CD14-positive monocyte (primary cell): ENCODE measurements at regions not wholly inside any gene's neighbourhood (a gene's known extent, or its start where the extent isn't known, plus 50 kb on each side); places are given as distances from the start of the nearest gene placed in this dataset.

Experiments used
- DNase-seq, 3 donors: peaks; one replicate each; pipeline ENCODE4 v3.0.0-alpha.2; 2011 to 2022
- H2AFZ ChIP-seq: 2 replicates; pipeline ENCODE4 v1.6.0; 2012; ENCODE audit warnings: mild to moderate bottlenecking, low read depth, low read length, inconsistent platforms; ENCODE audit not compliant: insufficient read depth, poor library complexity, severe bottlenecking
- H3K27ac ChIP-seq, 2 donors: 1 replicate in 1 of 2; 2 replicates in 1 of 2; pipeline ENCODE4 v1.5.1; 2012 to 2013; ENCODE audit warnings: low read length in 2 of 2, control low read depth in 1 of 2, inconsistent platforms in 1 of 2, low read depth in 1 of 2, mild to moderate bottlenecking in 1 of 2
- H3K27me3 ChIP-seq, 2 donors: one replicate each; pipeline versions ENCODE4 v1.6.0 to v1.6.1; 2011 to 2013; ENCODE audit warnings: low read length in 2 of 2; ENCODE audit not compliant: control insufficient read depth in 2 of 2, insufficient read depth in 2 of 2
- H3K36me3 ChIP-seq, 2 donors: replicated peaks in 1 of 2; 1 replicate in 1 of 2; 2 replicates in 1 of 2; pipeline versions ENCODE4 v1.5.1 to v1.6.1; 2012 to 2013; ENCODE audit warnings: low read length in 2 of 2, control low read depth in 1 of 2, inconsistent platforms in 1 of 2, mild to moderate bottlenecking in 1 of 2; ENCODE audit not compliant: insufficient read depth in 2 of 2, control insufficient read depth in 1 of 2
- H3K4me1 ChIP-seq, 2 donors: 1 replicate in 1 of 2; 2 replicates in 1 of 2; pipeline versions ENCODE4 v1.5.1 to v1.6.1; 2012 to 2013; ENCODE audit warnings: low read length in 2 of 2, control low read depth in 1 of 2, inconsistent platforms in 1 of 2, mild to moderate bottlenecking in 1 of 2, moderate library complexity in 1 of 2; ENCODE audit not compliant: insufficient read depth in 2 of 2, control insufficient read depth in 1 of 2
- H3K4me2 ChIP-seq: replicated peaks from 2 replicates; pipeline ENCODE3; 2012; ENCODE audit warnings: low read length, moderate library complexity, mild to moderate bottlenecking; ENCODE audit not compliant: poor library complexity, severe bottlenecking; ENCODE audit errors: extremely low read depth
- H3K4me3 ChIP-seq, 3 experiments: fragments of 200-600 bp in 1 of 3; sonication (generic) in 1 of 3; replicated peaks in 1 of 3; 1 replicate in 2 of 3; 2 replicates in 1 of 3; pipeline ENCODE4 v1.5.1; 2011 to 2013; ENCODE audit warnings: low read length in 3 of 3, mild to moderate bottlenecking in 3 of 3, control low read depth in 2 of 3, low read depth in 2 of 3, inconsistent platforms in 1 of 3, moderate library complexity in 1 of 3
- H3K79me2 ChIP-seq: 2 replicates; pipeline ENCODE4 v1.6.0; 2012; ENCODE audit warnings: mild to moderate bottlenecking, control low read depth, inconsistent platforms, low read length, moderate library complexity; ENCODE audit not compliant: insufficient read depth
- H3K9ac ChIP-seq: 2 replicates; pipeline ENCODE4 v1.6.0; 2017; ENCODE audit warnings: low read length, mild to moderate bottlenecking; ENCODE audit not compliant: insufficient read depth, poor library complexity, severe bottlenecking
- H3K9me3 ChIP-seq, 2 donors: replicated peaks in 1 of 2; 1 replicate in 1 of 2; 2 replicates in 1 of 2; pipeline versions ENCODE4 v1.5.1 to v1.6.1; 2012 to 2013; ENCODE audit warnings: low read length in 2 of 2, control low read depth in 1 of 2; ENCODE audit not compliant: control insufficient read depth in 1 of 2, insufficient read depth in 1 of 2
- H4K20me1 ChIP-seq: 2 replicates; pipeline ENCODE4 v1.6.0; 2012; ENCODE audit warnings: mild to moderate bottlenecking, low read length, control low read depth, moderate library complexity; ENCODE audit not compliant: insufficient read depth
- H3K27ac Mint-ChIP-seq, 7 donors: one replicate each; pipeline ENCODE4 v1.8.0; 2020; ENCODE audit warnings: mild to moderate bottlenecking in 7 of 7, mixed read lengths in 7 of 7, moderate library complexity in 6 of 7, inconsistent platforms in 2 of 7
- H3K27me3 Mint-ChIP-seq, 3 donors: one replicate each; pipeline ENCODE4 v1.8.0; 2021 to 2022; ENCODE audit warnings: low read depth in 3 of 3, mild to moderate bottlenecking in 3 of 3, mixed read lengths in 3 of 3, moderate library complexity in 3 of 3, inconsistent platforms in 1 of 3
- H3K36me3 Mint-ChIP-seq, 2 donors: one replicate each; pipeline ENCODE4 v1.8.0; 2020; ENCODE audit warnings: mixed read lengths in 2 of 2, inconsistent platforms in 1 of 2, mild to moderate bottlenecking in 1 of 2
- H3K4me1 Mint-ChIP-seq: one replicate; pipeline ENCODE4 v1.8.0; 2020; ENCODE audit warnings: mild to moderate bottlenecking, mixed read lengths
- H3K4me3 Mint-ChIP-seq, 2 donors: one replicate each; pipeline ENCODE4 v1.8.0; 2020; ENCODE audit warnings: mild to moderate bottlenecking in 2 of 2, mixed read lengths in 2 of 2, moderate library complexity in 1 of 2
- H3K9me3 Mint-ChIP-seq, 7 donors: one replicate each; pipeline ENCODE4 v1.8.0; 2020 to 2022; ENCODE audit warnings: mixed read lengths in 7 of 7, mild to moderate bottlenecking in 6 of 7, moderate library complexity in 6 of 7, inconsistent platforms in 2 of 7
- WGBS: methylation state at CpG from one replicate; pipeline ENCODE4 v1.1.5; 2013; ENCODE audit warnings: missing lambda C conversion rate; ENCODE audit not compliant: insufficient coverage; 5-methylcytosine and 5-hydroxymethylcytosine counted together
- intact Hi-C, 2 donors: fragments of 100-400 bp; cut with micrococcal nuclease; formaldehyde crosslinking; loops; one replicate each; pipeline versions ENCODE4 v1.15.0 to v1.15.1; 2023
- TF ChIP-seq, protein P1 (sequence below): fragments of 200-600 bp; IDR thresholded peaks from one replicate; pipeline ENCODE4 v1.8.0; 2022; ENCODE audit warnings: antibody characterized with exemption, mild to moderate bottlenecking

DNA sequence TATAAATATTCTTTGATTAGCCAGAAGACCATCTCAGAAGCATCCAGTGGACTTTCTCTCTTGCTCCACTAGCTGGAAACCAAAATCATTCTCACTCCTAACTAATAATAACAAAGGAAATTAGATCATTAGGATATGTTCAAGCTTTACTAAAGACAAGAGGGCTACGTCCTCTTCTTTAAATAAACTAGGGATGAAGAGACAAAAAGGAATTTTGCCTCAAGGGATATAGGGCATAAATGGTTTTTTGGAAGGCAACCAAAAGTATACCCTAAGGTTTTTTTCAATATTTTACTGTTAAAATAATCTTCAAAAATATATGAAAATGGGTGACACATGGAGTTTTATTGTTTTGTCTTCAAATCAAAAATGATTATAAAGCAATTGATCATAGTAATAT is 745.8 kb downstream of the MRPL39 start:
- H4K20me1 ChIP-seq, result no peaks in the 10 kb centered on the region
- H2AFZ ChIP-seq, result no peak overlapping the region
- H3K9me3 ChIP-seq, result peaks cover 0 to 2% of the 10 kb centered on the region in 2 donors
- Mint-ChIP-seq H3K4me3 (no peak overlapping the region), H3K36me3 (no peaks in the 10 kb centered on the region), H3K27ac (no peak overlapping the region), H3K27me3 (no peaks in the 10 kb centered on the region), H3K4me1 (no peaks in the 10 kb centered on the region), H3K9me3 (peaks cover 0 to 5% (median 0%) of the 10 kb centered on the region in 7 donors)
- intact Hi-C loops, result no loop called here
- no peaks in the 10 kb centered on the region for H3K4me1 ChIP-seq
- WGBS, result no CpG with 5 or more reads among the region's 1 CpG
- no peak overlapping the region for H3K9ac ChIP-seq
- no peak overlapping the region for H3K4me2 ChIP-seq
- no peaks in the 10 kb centered on the region for H3K27me3 ChIP-seq
- H3K36me3 ChIP-seq, result no peaks in the 10 kb centered on the region
- H3K27ac ChIP-seq, result no peak overlapping the region
- TF ChIP-seq, protein P1, sequence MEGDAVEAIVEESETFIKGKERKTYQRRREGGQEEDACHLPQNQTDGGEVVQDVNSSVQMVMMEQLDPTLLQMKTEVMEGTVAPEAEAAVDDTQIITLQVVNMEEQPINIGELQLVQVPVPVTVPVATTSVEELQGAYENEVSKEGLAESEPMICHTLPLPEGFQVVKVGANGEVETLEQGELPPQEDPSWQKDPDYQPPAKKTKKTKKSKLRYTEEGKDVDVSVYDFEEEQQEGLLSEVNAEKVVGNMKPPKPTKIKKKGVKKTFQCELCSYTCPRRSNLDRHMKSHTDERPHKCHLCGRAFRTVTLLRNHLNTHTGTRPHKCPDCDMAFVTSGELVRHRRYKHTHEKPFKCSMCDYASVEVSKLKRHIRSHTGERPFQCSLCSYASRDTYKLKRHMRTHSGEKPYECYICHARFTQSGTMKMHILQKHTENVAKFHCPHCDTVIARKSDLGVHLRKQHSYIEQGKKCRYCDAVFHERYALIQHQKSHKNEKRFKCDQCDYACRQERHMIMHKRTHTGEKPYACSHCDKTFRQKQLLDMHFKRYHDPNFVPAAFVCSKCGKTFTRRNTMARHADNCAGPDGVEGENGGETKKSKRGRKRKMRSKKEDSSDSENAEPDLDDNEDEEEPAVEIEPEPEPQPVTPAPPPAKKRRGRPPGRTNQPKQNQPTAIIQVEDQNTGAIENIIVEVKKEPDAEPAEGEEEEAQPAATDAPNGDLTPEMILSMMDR, result no peak
- no peak for DNase-seq
- no peaks in the 10 kb centered on the region for H3K79me2 ChIP-seq
- no peak overlapping the region for H3K4me3 ChIP-seq

DNA sequence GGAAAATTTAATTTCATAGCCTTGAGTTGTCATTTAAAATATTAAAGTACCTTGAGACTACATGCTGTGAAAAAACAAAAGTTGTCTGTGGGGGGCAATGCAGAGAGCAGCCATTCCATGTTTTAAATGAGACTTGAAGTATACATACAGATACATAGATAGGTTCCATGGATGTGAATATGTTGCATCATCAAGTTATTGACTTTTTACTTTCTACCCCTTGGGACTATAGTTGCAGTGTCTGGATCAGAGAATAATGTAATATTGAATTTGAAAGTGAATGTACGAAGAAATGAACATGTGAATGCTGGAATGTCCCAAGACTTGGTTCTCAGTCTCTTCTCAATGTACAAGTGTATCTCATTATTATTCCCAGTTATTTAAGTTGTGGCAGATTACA is 751.0 kb downstream of the MRPL39 start:
- Histone ChIP-seq H2AFZ (no peak overlapping the region), H4K20me1 (no peaks in the 10 kb centered on the region), H3K27ac (no peak overlapping the region), H3K9ac (no peak overlapping the region), H3K27me3 (no peaks in the 10 kb centered on the region), H3K79me2 (no peaks in the 10 kb centered on the region), H3K9me3 (no peaks in the 10 kb centered on the region), H3K4me3 (no peak overlapping the region), H3K4me2 (no peak overlapping the region), H3K4me1 (no peaks in the 10 kb centered on the region), H3K36me3 (no peaks in the 10 kb centered on the region)
- no peaks in the 10 kb centered on the region for H3K27me3 Mint-ChIP-seq
- no peak for DNase-seq
- intact Hi-C loops, result no loop called here
- no CpG with 5 or more reads among the region's 1 CpG for WGBS
- TF ChIP-seq, protein P1, result no peak
- H3K4me1 Mint-ChIP-seq, result no peaks in the 10 kb centered on the region
- H3K27ac Mint-ChIP-seq, result no peak overlapping the region
- no peak overlapping the region for H3K4me3 Mint-ChIP-seq
- H3K36me3 Mint-ChIP-seq, result no peaks in the 10 kb centered on the region
- peaks cover 0 to 5% (median 2%) of the 10 kb centered on the region in 7 donors for H3K9me3 Mint-ChIP-seq
